Gastroesophageal sphincter (tissue), 4 donors: ENCODE measurements at regions not wholly inside any gene's neighbourhood (a gene's known extent, or its start where the extent isn't known, plus 50 kb on each side); places are given as distances from the start of the nearest gene placed in this dataset.

Experiments used
- ATAC-seq: fragments of 150-250 bp; one replicate; pipeline ENCODE4 v1.9.1; 2016; ENCODE audit warnings: mild to moderate bottlenecking, moderate library complexity
- H3K27ac ChIP-seq, 4 donors: fragments of 200-600 bp; sonication (generic) in 3 of 4; 1 replicate in 3 of 4; 2 replicates in 1 of 4; pipeline ENCODE4 v1.5.1; 2016 to 2019
- H3K27me3 ChIP-seq: fragments of 200-600 bp; sonication (generic); one replicate; pipeline ENCODE4 v1.5.1; 2019
- H3K36me3 ChIP-seq, 2 donors: fragments of 200-600 bp; sonication (generic); one replicate each; pipeline ENCODE4 v1.5.1; 2019; ENCODE audit warnings: control low read depth in 1 of 2
- H3K4me1 ChIP-seq, 3 donors: fragments of 200-600 bp; sonication (generic); 1 replicate in 2 of 3; 2 replicates in 1 of 3; pipeline ENCODE4 v1.5.1; 2016 to 2019; ENCODE audit warnings: control low read depth in 2 of 3
- H3K4me3 ChIP-seq, 2 donors: fragments of 200-600 bp; sonication (generic); one replicate each; pipeline ENCODE4 v1.5.1; 2019; ENCODE audit warnings: mild to moderate bottlenecking in 1 of 2, moderate library complexity in 1 of 2
- H3K9me3 ChIP-seq, 3 donors: fragments of 200-600 bp; sonication (generic); one replicate each; pipeline ENCODE4 v1.5.1; 2017 to 2019; ENCODE audit warnings: control low read depth in 2 of 3
- CTCF ChIP-seq, 4 experiments: fragments of 200-600 bp in 2 of 4; fragments of 450-650 bp in 2 of 4; sonication (generic) in 1 of 4; IDR thresholded peaks; one replicate each; pipeline ENCODE4 v1.5.1; 2017 to 2019; ENCODE audit warnings: antibody characterized with exemption in 4 of 4, mild to moderate bottlenecking in 2 of 4, moderate library complexity in 2 of 4
- EP300 ChIP-seq: sonication (generic); formaldehyde crosslinking; IDR thresholded peaks from one replicate; pipeline ENCODE4 v1.6.1; 2017; ENCODE audit warnings: antibody characterized with exemption, mild to moderate bottlenecking
- POLR2A ChIP-seq, 2 donors: fragments of 450-650 bp; IDR thresholded peaks; one replicate each; pipeline ENCODE4 v1.6.1; 2017; ENCODE audit warnings: antibody characterized with exemption in 2 of 2, mild to moderate bottlenecking in 2 of 2, moderate library complexity in 1 of 2
- POLR2AphosphoS5 ChIP-seq: sonication (generic); formaldehyde crosslinking; IDR thresholded peaks from one replicate; pipeline ENCODE4 v1.6.1; 2017; ENCODE audit warnings: antibody characterized with exemption
- WGBS, 2 donors: methylation state at CpG; one replicate each; pipeline ENCODE4 v1.1.5; 2018; ENCODE audit warnings: low coverage in 1 of 2; 5-methylcytosine and 5-hydroxymethylcytosine counted together

DNA sequence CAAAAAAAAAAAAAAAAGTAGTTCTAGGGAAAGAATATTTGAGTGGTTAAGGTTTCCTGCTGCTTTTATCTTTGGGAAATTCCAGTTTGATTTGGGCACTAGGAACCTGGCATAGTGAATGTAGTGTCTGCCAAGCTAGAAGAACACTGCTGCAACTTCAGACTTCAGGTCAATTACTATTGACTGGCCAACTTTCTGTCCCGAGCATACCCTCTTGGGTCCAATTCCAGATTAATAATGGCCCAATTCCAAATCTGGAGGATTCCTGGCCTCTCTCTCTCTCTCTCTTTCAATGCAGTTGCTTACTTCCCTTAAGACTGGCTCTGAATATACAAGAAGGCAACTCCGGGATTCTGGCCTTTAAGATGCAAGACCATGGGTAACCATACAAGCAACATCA is 74.9 kb downstream of the ANKEF1 start:
- Histone ChIP-seq H3K4me1 (no peaks in the 10 kb centered on the region), H3K9me3 (peaks cover 0 to 11% (median 0%) of the 10 kb centered on the region in 3 donors), H3K4me3 (no peak overlapping the region), H3K36me3 (no peaks in the 10 kb centered on the region), H3K27ac (no peak overlapping the region), H3K27me3 (no peaks in the 10 kb centered on the region)
- no peak for ATAC-seq
- TF ChIP-seq POLR2AphosphoS5 (no peak), EP300 (no peak), POLR2A (IDR thresholded peaks at IDR 0.05) (no peak), CTCF (IDR thresholded peaks at IDR 0.05) (no peak)
- 67 to 72% methylated on average over 2 of the region's 2 CpGs for WGBS, 2 donors

- Histone ChIP-seq H3K27me3 (no peaks in the 10 kb centered on the region), H3K36me3 (no peaks in the 10 kb centered on the region), H3K9me3 (peaks cover 0 to 11% (median 0%) of the 10 kb centered on the region in 3 donors), H3K4me1 (no peaks in the 10 kb centered on the region), H3K27ac (no peak overlapping the region), H3K4me3 (no peak overlapping the region)
- ATAC-seq = no peak
- 100% methylated on average over 1 of the region's 1 CpG for WGBS, 2 donors
- no peak for TF ChIP-seq CTCF (IDR thresholded peaks at IDR 0.05)
- TF ChIP-seq EP300 = no peak
- no peak for TF ChIP-seq POLR2A (IDR thresholded peaks at IDR 0.05)
- TF ChIP-seq POLR2AphosphoS5 = no peak
These were observed 75.4 kb downstream of the ANKEF1 start for GRCh38 chr20:10110151-10110550.

DNA sequence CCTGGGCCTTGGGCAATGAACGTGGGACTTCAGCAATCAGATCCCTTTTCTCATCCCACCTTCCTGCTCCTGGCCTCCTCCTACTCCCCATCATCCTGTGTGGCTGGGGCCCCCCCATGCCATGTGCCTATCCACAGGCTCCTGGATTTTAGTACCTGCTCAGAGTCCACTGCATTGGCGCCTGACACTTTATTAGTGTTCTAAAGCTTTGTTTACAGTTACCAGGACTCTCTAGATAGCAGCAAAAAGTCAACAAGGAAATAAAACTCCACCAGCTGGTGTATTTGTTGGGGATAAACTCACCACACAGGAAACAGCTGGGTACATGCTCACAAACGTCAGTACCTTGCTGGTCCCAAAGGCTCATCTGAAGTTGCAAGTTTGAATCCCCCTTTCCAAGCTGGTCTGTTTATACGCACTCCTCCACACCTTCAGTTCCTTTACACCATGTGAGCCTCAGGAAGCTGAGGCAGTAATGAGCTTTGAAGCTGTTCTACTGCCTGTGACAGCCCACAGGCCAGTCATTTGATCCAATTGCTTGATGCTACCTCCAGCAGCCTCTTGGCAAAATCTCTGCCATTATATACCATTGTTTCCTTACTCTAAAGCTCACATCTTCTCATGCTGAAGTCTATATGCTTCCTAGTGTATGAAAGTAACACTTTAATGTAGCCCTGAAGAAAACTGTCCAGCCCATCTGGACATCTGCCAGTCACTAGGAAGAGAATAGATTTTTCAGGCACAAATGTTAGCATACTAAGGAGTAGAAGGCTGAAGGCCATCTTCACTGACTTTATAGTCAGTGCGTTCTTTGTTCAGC is 76.6 kb downstream of the ANKEF1 start:
- Histone ChIP-seq H3K27ac (no peak overlapping the region), H3K4me3 (no peak overlapping the region), H3K36me3 (no peaks in the 10 kb centered on the region), H3K4me1 (no peaks in the 10 kb centered on the region), H3K27me3 (no peaks in the 10 kb centered on the region), H3K9me3 (peaks cover 0 to 9% (median 0%) of the 10 kb centered on the region in 3 donors)
- no peak for TF ChIP-seq POLR2AphosphoS5
- TF ChIP-seq POLR2A (IDR thresholded peaks at IDR 0.05) = no peak
- no peak for TF ChIP-seq EP300
- TF ChIP-seq CTCF (IDR thresholded peaks at IDR 0.05) = no peak
- ATAC-seq = no peak
- 68 to 100% methylated on average over 1 to 5 of the region's 5 CpGs for WGBS, 2 donors

GRCh38 chr20:10111959-10112250 is 77.1 kb downstream of the ANKEF1 start:
- peaks cover 0 to 3% (median 0%) of the 10 kb centered on the region in 3 donors for H3K9me3 ChIP-seq
- TF ChIP-seq POLR2A (IDR thresholded peaks at IDR 0.05) (no peak), POLR2AphosphoS5 (no peak), EP300 (no peak), CTCF (IDR thresholded peaks at IDR 0.05) (no peak)
- no peak for ATAC-seq
- H3K27me3 ChIP-seq = no peaks in the 10 kb centered on the region
- H3K4me3 ChIP-seq = no peak overlapping the region
- no peak overlapping the region for H3K27ac ChIP-seq
- no peaks in the 10 kb centered on the region for H3K36me3 ChIP-seq
- no peaks in the 10 kb centered on the region for H3K4me1 ChIP-seq

GRCh38 chr20:10113746-10114145 is 79.0 kb downstream of the ANKEF1 start:
- H3K36me3 ChIP-seq = no peaks in the 10 kb centered on the region
- H3K9me3 ChIP-seq = no peaks in the 10 kb centered on the region
- no peak overlapping the region for H3K4me3 ChIP-seq
- no peak for ATAC-seq
- no peak overlapping the region for H3K27ac ChIP-seq
- H3K27me3 ChIP-seq = no peaks in the 10 kb centered on the region
- no peaks in the 10 kb centered on the region for H3K4me1 ChIP-seq
- no peak for TF ChIP-seq POLR2A (IDR thresholded peaks at IDR 0.05)
- TF ChIP-seq CTCF (IDR thresholded peaks at IDR 0.05) = no peak
- no peak for TF ChIP-seq POLR2AphosphoS5
- no peak for TF ChIP-seq EP300
